ENCODE measurements at regions not wholly inside any gene's neighbourhood (a gene's known extent, or its start where the extent isn't known, plus 50 kb on each side); places are given as distances from the start of the nearest gene placed in this dataset.
"Not testable (repeated sequence)": the region's sequence is repeated elsewhere in the genome, so short reads cannot be mapped to it uniquely, and the experiment has no call there.

GRCh38 chr13:78491978-78492377 lies 111.4 kb downstream of the POU4F1 start:
- no peaks in the 10 kb centered on the region for H3K27me3 ChIP-seq (ENCODE audit: insufficient read depth)
- H3K4me3 ChIP-seq = no peak overlapping the region
- H3K9me3 Mint-ChIP-seq = no peaks in the 10 kb centered on the region
- no peaks in the 10 kb centered on the region for H3F3A ChIP-seq (replicated peaks; ENCODE audit: low read depth)
- H3K9me2 ChIP-seq (ENCODE audit: insufficient read depth) = no peaks in the 10 kb centered on the region
- H3K79me2 ChIP-seq (replicated peaks; ENCODE audit: insufficient read depth) = no peaks in the 10 kb centered on the region
- no peak overlapping the region for H3K4me2 ChIP-seq
- H3K27ac Mint-ChIP-seq = no peak overlapping the region
- H3K36me3 ChIP-seq (ENCODE audit: insufficient read depth) = no peaks in the 10 kb centered on the region
- H3K4me1 ChIP-seq (ENCODE audit: insufficient read depth) = no peaks in the 10 kb centered on the region
- H3K4me1 Mint-ChIP-seq = no peaks in the 10 kb centered on the region
- H3K27ac ChIP-seq (ENCODE audit: low read depth) = no peak overlapping the region
- H3K4me3 Mint-ChIP-seq = no peak overlapping the region
- no peak for DNase-seq (ENCODE audit: low spot score)
- H2AFZ ChIP-seq = no peak overlapping the region
- no peaks in the 10 kb centered on the region for H3K27me3 Mint-ChIP-seq (ENCODE audit: insufficient read depth, low read depth, poor library complexity)
- ATAC-seq = no peak
- no peaks in the 10 kb centered on the region for H3K36me3 Mint-ChIP-seq (ENCODE audit: low read depth)
- H4K20me1 ChIP-seq (replicated peaks; ENCODE audit: insufficient read depth) = no peaks in the 10 kb centered on the region
- TF ChIP-seq ETS1 (IDR thresholded peaks at IDR 0.05) (no peak), ZNF331 (CRISPR knock-in tag; IDR thresholded peaks at IDR 0.05; ENCODE audit: low read depth) (no peak), JUNB (IDR thresholded peaks at IDR 0.05; ENCODE audit: unreplicated experiment) (no peak), ZNF462 (CRISPR knock-in tag; IDR thresholded peaks at IDR 0.05) (no peak), CREB1 (CRISPR knock-in tag; IDR thresholded peaks at IDR 0.05; ENCODE audit: low read depth) (no peak), ZNF114 (CRISPR knock-in tag; IDR thresholded peaks at IDR 0.05) (no peak), STAT1 (IDR thresholded peaks at IDR 0.05; ENCODE audit: unreplicated experiment) (no peak), CTCF (conservative IDR thresholded peaks at IDR 0.05; ENCODE audit: low read depth in 2 of 2) (no peak)

- H3K27ac ChIP-seq (ENCODE audit: low read depth); H3F3A ChIP-seq (replicated peaks; ENCODE audit: low read depth); H2AFZ ChIP-seq; H3K4me1 Mint-ChIP-seq; H3K27me3 ChIP-seq (ENCODE audit: insufficient read depth); H4K20me1 ChIP-seq (replicated peaks; ENCODE audit: insufficient read depth); H3K36me3 ChIP-seq (ENCODE audit: insufficient read depth); H3K36me3 Mint-ChIP-seq (ENCODE audit: low read depth); H3K4me3 ChIP-seq; DNase-seq (ENCODE audit: low spot score); H3K9me2 ChIP-seq (ENCODE audit: insufficient read depth); H3K27ac Mint-ChIP-seq; H3K27me3 Mint-ChIP-seq (ENCODE audit: insufficient read depth, low read depth, poor library complexity); H3K4me1 ChIP-seq (ENCODE audit: insufficient read depth); H3K4me2 ChIP-seq; ATAC-seq; H3K4me3 Mint-ChIP-seq; H3K9me3 Mint-ChIP-seq; H3K79me2 ChIP-seq (replicated peaks; ENCODE audit: insufficient read depth): not testable (repeated sequence)
These were observed 113.1 kb downstream of the POU4F1 start for GRCh38 chr13:78490225-78490624.

Measured in GM23338 (cell line).